HG02623 (cell line): ENCODE measurements at regions not wholly inside any gene's neighbourhood (a gene's known extent, or its start where the extent isn't known, plus 50 kb on each side); places are given as distances from the start of the nearest gene placed in this dataset.
"Not testable (repeated sequence)": the region's sequence is repeated elsewhere in the genome, so short reads cannot be mapped to it uniquely, and the experiment has no call there.

Experiments
- ATAC-seq: cut with Tn5 transposase; IDR thresholded peaks from one replicate; pipeline ENCODE4 v1.9.1; 2021; ENCODE audit warnings: moderate library complexity; ENCODE audit not compliant: unreplicated experiment

DNA sequence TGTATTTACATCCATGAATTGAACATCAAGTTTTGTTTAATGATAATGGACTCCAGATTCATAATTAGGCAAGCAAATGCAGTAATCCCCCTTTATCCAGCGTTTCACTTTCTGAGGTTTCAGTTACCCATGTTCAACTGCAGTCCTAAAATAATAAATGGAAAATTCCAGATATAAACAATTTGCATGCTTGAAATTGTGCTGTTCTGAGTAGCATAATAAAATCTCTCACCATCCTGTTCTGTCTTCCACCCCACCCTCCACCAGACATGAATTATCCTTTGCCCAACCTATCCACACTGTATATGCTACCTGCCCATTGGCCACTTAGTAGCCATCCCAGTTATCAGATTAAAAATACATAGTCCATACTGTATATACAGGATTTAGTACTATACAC, 224.5 kb upstream of the CHAC2 start:
- no peak for ATAC-seq

DNA sequence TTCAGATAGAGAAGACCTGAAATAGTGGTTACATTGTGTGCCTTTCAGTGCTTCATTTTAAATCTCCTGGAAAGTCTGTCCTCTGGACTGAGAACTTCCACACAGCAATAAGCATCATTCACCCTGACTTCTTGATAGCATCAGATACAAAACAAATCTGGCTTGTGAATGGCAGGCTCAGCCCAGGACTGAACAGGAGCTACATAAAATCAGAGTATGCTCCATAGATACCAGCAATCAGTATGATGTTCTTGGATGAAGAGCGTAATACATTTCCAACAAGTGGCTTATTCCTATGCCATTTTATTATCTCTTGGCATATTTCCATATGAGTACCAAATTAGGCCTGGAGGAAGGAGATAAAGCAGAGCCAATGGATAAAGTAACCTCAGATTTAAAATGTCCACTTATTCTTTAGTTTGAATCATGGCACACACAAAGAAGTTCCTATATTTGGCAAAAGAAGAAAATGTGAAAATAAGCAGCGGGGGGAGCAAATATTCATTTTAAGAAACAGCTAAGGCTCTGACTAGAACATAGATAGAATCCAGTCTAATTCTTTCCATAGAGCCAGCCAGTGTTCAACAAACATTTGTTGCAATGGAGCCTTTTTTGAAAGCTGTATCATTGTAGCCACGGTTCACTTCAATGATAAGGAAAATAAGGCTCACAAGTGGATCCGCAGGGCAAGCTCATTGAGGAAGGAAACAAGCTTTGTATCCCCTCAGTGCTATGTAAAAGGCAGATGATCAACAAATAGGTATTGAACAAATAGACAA, 230.8 kb upstream of the CHAC2 start:
- no peak for ATAC-seq

- no peak for ATAC-seq
Measured at GRCh38 chr2:53535234-53535840, 232.3 kb upstream of the CHAC2 start.

DNA sequence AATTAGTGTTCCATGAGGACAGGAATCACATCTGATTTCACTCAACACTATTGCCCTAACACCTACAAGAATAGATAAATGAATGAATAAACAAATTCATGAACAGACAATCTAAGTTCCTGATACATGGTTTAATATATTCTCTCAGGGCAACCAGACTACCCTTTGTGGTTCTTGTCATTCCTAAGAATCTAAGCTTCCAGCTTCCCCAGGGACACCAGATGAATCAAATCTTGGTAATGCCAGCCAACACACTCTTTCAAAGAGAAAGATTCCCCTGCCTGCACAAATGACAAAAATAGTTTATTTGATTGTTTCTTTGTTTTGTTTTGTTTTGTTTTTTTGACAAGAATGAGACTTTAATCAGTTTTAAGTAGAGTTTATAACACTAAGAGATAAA, 237.5 kb upstream of the CHAC2 start:
- no peak for ATAC-seq

DNA sequence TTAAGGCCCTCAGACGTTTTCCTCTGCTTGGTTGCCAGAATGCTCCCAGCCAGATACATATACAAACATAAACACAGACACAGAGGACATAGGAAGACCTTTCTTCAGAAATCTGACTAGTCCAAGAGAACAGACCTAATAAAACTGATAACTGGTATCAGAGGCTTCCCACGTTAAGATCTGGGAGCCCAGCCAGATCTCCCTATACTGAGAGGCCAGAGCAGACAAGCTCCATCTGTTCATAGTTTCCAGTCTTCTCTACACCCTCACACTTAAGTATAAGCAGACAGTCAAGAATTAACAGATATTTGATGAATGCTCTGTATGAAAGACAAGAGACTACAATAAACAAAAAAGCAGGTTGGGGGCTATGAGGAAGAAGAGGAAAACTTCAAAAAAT, 240.5 kb upstream of the CHAC2 start:
- ATAC-seq, result no peak

- ATAC-seq, result no peak
Measured at GRCh38 chr2:53519918-53520841, 247.4 kb upstream of the CHAC2 start.

DNA sequence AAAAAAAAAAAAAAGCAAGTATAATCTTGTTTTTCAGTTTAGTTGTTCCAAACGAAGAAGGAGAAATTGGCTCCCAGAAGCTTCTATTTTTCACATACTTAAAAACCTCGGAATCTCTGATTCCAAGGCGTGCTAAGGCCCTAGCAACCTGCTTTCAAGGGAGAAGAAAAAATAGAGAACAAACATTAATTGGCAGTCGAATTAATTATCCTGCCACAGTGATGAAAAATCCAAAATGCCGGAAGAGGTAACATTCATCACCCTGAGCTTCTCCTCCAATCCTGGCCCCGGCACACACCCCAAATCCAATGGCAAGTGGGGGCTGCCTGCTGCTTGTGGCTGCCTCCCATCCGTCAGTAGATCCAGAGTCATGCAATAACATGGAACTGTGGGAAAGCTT, 250.2 kb upstream of the CHAC2 start:
- ATAC-seq, result no peak

DNA sequence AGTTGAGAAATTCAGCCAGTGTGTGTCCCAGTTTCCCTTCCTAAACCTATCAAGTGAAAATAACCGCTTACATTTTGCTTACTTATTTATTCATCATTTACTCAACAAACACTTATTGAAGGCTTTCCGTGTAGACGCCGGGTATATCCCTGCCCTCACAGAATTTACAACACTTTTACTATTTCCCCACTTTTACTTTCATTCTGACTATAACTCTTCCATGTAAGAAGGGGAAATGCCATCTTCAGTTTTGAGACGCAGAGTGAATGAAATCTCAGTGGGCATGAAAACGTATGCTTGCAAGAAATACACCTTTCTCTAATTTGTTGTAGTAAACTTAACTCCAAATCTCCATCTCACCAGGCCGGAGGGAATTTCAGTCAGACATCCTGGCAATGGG, 251.0 kb upstream of the CHAC2 start:
- ATAC-seq, result no peak

DNA sequence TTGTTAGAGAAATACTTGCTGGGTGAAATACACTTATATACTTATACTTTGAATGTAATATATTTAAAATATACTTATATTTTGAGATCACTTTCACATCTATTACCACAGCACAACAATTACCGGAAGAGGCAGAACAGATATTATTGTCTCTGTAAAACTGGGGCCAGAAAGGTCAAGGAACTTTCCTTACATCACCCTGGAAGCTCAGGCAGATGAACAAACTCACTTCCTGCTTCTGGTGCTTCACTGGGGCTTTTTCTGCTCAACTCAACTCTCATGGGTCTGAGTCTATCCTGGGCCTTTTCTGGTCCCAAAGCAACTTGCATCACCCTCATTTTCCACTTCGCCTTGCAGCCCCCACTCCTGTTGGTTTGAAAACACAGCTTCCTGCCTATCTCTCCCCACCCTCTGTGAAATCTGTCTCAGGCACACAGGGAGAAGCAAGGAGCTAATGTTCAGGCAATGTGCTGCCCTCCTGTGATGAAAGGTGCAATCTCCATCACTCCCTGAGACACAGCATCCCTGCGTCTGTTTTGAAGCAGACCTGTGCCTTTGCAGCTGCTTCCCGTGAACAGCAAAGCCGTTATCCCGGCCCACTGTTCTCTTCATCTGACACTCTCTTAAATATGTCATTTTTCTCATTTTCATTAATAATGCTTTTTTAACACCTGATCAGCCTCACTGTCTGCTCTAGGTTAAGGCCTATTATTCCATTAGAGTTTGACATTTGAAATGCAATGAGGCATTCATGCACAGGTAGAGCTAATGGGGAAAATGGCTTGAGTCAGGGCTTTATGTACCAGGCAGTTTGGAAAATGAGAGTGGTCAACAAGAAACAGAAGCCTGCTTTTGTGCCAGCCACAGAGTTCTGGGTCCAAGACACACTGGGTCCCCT, 251.9 kb upstream of the CHAC2 start:
- ATAC-seq, result no peak

DNA sequence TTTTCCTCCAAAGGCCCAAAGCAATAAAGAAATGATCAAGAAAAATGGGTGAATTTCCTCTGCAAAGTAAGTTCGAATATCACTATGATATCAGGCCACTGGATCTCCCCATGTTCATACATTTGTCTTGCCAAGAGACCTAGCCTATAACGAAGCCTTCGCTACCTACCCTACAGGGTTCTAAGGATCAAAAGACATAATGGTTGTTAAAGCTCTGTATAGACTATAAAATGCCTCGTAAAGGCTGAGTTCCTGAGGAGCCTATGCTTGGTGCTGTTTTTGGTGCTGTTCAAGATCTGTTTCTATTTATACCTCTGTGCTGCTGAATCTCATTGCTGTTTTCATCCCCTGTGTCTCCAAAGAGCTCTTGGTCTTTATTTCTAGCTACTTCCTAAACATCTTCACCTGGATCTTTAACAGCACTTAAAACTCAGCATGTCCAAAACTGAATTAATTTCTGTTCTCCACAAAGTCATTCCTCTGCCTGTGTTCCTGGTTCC, 254.4 kb upstream of the CHAC2 start:
- ATAC-seq, result no peak

- ATAC-seq, result no peak
Measured at GRCh38 chr2:53512071-53512826, 255.4 kb upstream of the CHAC2 start.

DNA sequence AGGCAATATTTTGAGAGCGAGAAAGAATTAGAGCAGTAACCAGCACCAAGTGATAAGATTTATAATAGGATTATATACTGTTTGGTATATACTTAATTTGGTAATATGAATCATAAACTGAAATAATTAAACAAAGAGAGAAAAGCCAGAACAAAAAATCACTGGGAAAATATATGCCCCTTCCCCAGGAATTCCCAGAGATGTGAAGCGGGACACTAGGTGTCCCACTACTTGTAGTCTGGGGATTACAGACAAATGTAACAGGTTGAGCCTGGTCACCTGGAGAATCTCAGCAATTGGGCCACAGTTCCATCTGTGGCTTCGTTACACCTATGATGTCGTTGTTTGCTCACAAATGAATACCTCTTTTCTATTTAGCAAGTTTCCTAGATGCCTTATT, 256.1 kb upstream of the CHAC2 start:
- no peak for ATAC-seq

DNA sequence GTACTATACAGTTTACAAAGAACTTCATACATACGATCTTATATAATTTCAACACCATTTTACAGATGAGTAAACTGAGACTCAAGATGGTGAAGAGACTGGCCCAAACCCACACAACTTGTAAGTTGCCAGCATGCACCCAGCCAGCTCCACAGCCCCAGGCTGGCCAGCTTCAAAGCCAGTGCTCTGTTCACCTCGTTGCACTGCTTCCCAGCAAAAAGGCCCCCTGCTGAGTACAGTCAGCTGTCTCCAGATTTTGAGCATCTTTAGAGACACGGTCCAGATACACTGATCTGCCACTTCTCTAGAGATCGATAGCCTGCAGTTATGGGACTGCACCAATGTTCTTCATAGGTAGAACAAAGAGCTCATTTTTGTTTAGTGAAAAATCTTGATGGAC, 257.2 kb upstream of the CHAC2 start:
- no peak for ATAC-seq

GRCh38 chr2:53509831-53510388, 257.7 kb upstream of the CHAC2 start:
- no peak for ATAC-seq

DNA sequence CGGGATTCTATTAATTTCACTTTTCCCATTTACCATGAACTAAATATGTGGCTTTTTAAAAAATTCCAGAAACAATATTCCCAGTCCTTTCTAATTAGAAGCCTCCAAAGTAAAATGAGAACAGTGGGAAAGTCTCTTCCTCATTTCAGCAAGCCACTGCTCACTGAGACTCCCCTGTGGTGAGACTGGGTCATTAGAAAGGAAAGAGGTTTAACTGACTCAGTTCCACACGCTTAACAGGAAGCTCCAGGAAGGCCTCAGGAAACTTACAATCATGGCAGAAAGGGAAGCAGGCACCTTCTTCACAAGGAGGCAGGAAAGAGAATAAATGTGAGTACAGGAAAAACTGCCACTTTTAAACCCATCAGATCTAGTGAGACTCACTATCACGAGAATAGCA, 258.9 kb upstream of the CHAC2 start:
- no peak for ATAC-seq

- not testable (repeated sequence) for ATAC-seq
Measured at GRCh38 chr2:53507070-53507469, 260.5 kb upstream of the CHAC2 start.

GRCh38 chr2:53505826-53506225, 261.8 kb upstream of the CHAC2 start:
- ATAC-seq, result no peak

DNA sequence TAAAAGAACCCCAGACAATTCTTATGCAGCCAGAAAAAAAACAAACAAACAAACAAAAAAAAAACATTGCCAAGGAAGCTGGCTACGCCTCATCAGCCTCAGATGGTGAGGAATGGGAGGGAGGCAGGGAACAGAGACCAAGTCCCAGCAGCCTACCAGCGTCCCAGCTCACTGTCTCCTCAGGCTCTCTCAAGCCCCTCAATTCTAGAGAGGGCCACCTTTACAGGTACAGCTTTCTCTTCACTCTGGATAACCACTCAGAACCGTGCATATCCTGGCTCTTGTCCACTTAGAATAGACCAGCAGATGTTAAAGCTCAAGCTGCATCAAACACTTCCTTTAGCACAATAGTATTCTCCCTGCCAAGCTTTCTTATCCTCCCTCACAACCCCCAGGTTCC, 263.1 kb upstream of the CHAC2 start:
- no peak for ATAC-seq

DNA sequence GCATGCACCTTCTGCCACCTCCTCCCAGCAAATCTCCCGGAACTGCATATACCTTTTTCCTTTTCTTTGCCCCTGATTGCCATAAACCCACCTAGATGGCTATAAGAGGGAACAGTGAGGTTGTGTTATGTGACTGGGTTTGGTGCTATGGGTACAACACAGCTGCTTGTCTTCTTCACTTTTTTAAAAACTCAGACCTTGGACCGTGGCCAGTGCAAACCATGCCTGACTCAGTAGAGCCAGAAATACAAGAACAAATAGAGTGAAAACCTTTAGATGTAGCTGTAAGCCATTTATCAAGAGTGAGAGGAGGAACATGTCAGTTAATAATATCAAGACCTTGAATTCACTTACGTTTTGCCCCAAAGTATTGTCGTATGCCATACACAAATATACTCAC, 267.4 kb upstream of the CHAC2 start:
- ATAC-seq, result no peak

DNA sequence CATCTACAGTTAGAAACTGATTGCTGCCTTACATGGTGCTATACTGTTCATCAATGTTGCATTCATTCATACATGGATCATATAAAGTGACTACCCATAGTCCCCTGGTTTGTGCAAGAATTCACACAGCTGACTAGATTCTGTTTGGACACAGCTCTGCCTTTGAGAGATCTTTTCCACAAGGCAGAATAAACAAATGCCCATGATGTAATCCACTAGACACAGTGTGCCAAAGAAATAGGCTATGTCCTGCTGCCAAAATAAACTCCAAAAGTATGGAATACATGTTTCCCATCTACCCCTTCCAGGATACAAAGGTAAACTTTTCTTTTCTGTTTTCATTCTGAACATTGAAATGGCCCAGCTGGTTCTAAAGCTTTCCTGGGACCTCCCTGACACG, 269.4 kb upstream of the CHAC2 start:
- ATAC-seq, result no peak
